GM19351 (cell line): ENCODE measurements at regions not wholly inside any gene's neighbourhood (a gene's known extent, or its start where the extent isn't known, plus 50 kb on each side); places are given as distances from the start of the nearest gene placed in this dataset.

ENCODE experiments used
- ATAC-seq: cut with Tn5 transposase; IDR thresholded peaks from one replicate; pipeline ENCODE4 v1.9.1; 2021; ENCODE audit warnings: mild to moderate bottlenecking, moderate library complexity; ENCODE audit not compliant: unreplicated experiment

DNA sequence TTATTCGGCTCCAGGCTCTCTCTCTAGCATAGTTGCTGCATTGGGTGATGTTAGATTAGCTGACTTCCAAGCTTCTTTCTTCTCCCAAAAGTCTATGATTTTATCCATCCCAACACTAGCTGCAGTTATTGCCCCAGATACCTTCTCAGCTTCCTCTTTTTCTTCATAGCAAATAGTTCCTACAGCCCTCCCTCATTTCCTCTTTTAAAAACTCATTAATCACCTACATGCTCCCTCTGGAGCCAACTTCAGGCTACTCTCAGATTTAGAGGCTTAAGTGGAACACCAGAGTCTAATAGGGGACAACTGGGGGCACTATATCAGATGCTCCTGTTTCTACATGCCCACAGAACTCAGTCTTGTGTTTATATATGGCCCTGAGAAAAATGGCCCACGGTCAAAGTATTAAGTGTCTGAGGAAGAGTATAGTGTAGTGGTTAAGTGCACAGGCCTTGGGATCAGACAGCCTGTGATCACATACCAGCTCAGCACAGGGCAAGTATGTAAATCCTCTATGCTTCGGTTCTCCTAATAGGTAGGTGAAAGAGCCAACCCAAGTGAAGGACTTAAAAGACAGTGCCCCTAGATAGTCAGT lies 241.9 kb upstream of the SLC14A2 start:
- no peak for ATAC-seq

DNA sequence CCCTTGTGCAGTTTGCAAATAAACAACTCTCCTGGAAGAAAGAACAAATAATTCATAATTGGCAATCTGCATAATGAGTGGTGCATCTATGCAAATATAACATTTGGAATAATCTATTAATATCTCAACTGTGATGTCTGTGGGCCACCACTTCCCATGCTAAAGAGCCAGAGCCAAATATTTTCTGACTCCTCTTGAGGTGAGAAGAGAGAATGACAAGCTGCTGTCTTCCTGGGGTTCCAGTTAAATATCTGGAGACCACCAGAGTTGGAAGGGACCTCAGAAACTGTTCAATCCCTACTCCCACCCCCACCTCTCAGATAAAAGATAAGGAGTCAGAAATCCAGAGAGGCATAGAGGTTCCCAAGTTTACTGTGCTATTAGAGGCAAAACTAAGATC lies 241.0 kb upstream of the SLC14A2 start:
- no peak for ATAC-seq

- ATAC-seq, result no peak
Measured at GRCh38 chr18:45374878-45375630, 240.2 kb upstream of the SLC14A2 start.

- no peak for ATAC-seq
Measured at GRCh38 chr18:45376193-45376592, 239.1 kb upstream of the SLC14A2 start.

GRCh38 chr18:45378308-45378707 lies 237.0 kb upstream of the SLC14A2 start:
- ATAC-seq, result no peak

- ATAC-seq, result no peak
Measured at GRCh38 chr18:45378933-45379332, 236.3 kb upstream of the SLC14A2 start.

DNA sequence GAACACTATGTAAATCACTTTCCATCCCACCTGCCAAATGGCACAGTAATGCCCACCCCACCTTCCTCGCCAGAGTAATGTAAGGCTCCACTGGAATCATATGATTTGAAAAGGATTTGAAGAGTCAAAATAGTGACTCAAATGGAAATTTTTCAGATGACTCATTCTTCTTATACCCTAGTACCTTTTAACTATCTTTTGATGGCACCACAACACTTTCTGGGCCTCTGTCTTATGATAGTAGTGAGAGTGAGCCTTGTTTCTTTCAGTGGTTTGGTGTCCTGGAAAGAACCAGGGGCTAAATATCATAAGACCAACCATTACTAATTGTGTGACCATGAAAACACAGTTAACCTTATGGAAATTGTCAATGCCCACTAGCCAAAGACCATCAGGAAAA lies 235.4 kb upstream of the SLC14A2 start:
- peak; percentile 69 for ATAC-seq

DNA sequence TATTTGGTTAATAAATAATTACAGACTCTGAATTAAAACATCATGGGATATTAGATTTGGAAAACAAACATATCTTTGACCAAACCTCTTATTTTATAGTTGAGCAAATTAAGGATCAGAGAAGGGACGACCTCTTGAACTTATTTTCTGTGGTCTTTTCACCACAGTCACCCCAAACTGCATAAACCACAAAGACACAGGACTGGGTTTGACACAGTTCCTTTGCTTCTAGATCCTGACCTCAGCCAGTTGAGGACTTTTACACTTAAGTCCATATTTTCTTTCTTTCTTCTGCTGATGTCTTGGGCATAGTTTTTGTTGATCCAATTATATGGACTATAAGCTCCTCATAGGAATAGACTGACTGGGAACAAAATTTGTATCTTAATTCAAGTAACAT lies 234.0 kb upstream of the SLC14A2 start:
- no peak for ATAC-seq

DNA sequence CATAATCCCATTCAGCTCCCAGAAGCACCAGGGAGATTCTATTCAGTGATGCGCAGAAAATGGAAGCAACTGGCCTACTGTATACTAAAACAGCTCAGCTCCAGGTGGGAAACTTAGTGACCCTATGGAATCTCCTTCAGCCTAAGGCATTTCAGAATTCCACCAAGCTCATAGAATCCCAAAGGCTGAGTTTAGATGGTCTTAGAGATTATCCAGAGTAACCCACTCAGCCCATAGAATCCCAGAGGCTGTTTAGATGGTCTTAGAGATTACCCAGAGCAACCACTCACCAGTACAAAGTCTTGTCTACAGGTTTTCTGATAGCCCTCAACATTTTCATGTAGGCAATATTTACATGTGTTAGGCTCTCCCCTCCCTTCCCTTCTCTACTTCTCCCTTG lies 232.0 kb upstream of the SLC14A2 start:
- no peak for ATAC-seq

GRCh38 chr18:45384137-45384961 lies 230.9 kb upstream of the SLC14A2 start:
- peak; percentile 47 for ATAC-seq

- ATAC-seq, result no peak
Measured at GRCh38 chr18:45384962-45385315, 230.3 kb upstream of the SLC14A2 start.

DNA sequence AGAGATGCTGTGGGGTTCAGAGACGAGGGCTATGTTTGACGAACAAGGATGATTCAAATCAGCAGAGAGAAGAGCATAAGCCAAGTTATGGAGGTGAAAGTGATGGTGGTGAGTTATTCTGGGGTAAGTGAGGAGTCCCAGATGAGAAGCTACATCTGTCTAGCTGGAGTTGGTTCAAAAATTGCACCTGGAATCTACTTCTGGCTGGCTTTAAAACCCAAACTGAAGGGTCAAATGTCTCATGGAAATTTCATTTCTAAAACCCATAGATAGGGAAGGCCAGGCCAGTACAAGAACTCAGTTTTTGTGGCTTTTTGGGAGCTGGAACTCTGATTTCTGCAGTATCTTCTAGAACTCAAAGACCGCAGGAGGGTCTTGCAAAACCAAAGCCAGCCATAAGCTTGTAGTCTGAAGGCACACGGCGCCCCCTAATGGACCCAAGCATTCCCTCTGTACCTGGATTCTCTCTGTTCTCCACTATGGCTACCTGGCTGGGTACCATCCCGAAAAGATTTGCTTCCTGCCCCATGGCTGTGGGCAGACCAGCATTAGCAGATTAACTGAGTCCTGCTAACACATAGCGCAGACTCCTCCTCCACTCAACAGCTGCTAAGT lies 229.1 kb upstream of the SLC14A2 start:
- ATAC-seq, result no peak

DNA sequence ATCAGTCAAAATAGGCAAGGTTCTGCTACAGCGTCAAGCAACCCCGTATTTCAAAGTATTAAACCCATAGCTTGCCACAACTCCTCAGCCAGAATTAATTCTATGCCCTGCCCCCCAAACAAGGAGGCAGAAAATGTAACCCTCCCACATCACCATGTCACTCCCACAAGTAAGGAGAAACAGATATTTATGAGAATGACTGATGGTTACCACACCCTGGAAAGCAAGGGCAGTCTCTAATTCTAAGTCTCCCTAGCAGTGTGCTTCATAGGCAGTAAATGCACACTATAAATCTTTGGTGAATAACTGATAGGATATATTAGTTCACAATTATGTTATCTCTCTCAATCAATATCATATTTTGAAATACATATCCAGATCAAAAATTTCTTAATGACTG lies 228.0 kb upstream of the SLC14A2 start:
- no peak for ATAC-seq

- no peak for ATAC-seq
Measured at GRCh38 chr18:45398448-45398847, 216.8 kb upstream of the SLC14A2 start.

DNA sequence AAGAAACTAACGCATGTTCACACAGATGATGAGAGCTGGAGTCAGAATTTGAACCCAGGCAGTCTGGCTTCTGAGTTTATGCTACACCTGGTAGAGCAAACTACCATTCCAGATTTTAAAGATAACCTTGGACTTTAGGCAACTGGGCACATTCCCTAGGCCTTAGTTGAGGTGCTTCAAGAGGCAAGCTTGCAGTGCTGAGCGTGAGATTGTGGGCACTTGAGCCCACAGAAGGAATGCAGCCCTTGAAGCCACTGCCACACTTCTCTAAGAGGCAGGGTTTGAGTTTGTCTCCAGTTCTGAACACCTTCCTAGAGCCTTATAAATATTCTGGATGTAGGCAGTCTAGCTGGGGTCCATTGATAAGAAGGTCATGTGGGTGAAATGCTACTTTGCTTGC lies 216.1 kb upstream of the SLC14A2 start:
- ATAC-seq, result no peak

GRCh38 chr18:45399643-45400042 lies 215.6 kb upstream of the SLC14A2 start:
- no peak for ATAC-seq

- no peak for ATAC-seq
Measured at GRCh38 chr18:45402485-45403056, 212.7 kb upstream of the SLC14A2 start.

GRCh38 chr18:45403341-45404049 lies 211.8 kb upstream of the SLC14A2 start:
- no peak for ATAC-seq

- ATAC-seq, result no peak
Measured at GRCh38 chr18:45408218-45408617, 207.1 kb upstream of the SLC14A2 start.

DNA sequence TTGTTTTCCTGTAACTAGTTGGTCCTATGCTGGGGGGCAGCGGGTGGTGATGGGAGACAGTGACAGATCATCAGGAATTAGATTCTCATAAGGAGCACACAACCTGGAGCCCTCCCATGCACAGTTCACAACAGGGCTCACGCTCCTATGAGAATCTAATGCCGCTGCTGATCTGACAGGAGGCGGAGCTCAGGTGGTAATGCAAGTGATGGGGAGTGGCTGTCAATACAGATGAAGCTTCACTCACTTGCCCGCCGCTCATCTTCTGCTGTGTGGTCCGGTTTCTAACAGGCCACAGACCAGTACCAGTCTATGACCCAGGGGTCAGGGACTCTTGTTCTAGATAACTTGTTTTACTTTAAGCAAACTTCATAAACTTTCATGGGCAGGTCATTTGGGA lies 205.3 kb upstream of the SLC14A2 start:
- no peak for ATAC-seq

DNA sequence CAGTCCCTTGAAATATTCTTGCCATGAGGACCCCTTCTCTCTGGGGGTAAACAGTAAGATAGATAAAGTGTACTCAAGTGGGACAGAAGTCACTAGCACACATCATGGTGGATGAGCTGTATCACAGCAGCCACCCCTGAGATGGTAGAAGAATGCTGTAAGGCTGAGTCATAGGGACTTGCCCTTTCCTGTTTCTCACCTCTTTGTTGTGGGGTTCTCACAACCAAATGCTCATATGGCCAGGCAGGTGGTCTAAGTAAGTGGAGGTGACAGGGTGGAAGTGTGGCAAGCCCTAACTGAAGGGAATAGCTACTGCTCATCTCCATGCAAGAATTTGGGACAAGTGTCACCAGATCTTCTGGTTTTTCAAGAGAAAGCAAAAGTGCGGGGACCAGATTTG lies 202.7 kb upstream of the SLC14A2 start:
- no peak for ATAC-seq
